HL-60/S4 treated with phorbol 12-myristate 13-acetate at 8.2 ng/mL for 4 days and 3 days (cell line): ENCODE measurements at regions not wholly inside any gene's neighbourhood (a gene's known extent, or its start where the extent isn't known, plus 50 kb on each side); places are given as distances from the start of the nearest gene placed in this dataset.
"Not testable (repeated sequence)": the region's sequence is repeated elsewhere in the genome, so short reads cannot be mapped to it uniquely, and the experiment has no call there.

Experiments
- in situ Hi-C: fragments of 300-500 bp; cut with MboI; formaldehyde crosslinking; loops from 2 replicates; pipeline ENCODE4 v1.15.0; 2022; ENCODE audit warnings: low sequenced_read_pairs

DNA sequence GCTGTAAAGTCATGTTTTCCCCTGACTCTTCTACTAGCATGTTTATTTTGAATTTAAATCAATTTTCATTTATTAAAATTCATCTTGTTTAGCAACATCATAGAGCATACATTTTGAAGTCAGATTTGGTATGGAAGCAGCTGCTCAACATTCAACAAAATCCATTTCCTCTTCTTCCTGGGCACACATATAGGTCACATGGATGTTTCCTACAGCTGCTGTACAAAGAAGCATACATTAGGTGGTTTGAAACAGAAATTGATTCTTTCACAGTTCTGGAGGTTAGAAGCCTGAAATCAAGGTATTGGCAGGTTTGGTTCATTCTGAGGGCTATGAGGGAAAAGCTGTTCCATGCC, 495.2 kb downstream of the RFPL4B start:
- in situ Hi-C loops = no loop called here

DNA sequence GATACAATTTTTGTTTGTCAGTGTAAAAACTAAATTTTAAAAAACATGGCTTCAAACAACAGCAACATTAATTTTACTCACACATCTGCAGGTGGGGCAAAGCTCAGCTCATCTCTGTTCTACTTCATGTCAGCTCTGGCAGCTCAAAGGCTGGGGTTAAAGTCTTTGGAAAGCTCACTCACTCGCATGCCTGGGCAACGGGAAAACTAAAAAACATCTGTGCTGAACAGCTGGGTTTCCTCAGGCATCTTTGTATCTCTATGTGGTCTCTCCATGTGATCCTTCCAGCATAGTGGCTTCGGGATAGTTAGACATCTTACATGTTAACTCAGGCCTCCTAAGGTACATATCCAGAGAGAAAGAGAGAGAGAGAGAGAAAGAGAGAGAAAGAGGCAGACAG, 499.6 kb downstream of the RFPL4B start:
- in situ Hi-C loops = no loop called here

DNA sequence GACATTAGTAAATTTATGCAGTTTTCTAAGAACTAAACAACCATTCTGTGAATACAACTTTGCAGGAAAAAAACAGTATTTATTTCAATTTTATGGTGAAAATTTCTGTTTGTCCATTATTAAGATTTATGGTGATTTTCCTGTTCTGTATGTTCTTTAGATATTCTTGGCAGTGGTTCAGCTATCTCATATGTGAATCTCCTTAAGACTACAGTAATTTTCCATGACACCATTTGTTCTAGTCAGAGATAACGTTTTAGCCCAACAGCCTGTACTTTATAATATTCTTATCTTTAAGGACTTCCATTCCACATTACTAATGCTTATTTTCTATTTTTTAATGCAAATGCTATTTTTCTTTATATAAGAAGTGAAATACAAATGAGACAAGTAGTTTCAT, 504.0 kb downstream of the RFPL4B start:
- in situ Hi-C loops = no loop called here

DNA sequence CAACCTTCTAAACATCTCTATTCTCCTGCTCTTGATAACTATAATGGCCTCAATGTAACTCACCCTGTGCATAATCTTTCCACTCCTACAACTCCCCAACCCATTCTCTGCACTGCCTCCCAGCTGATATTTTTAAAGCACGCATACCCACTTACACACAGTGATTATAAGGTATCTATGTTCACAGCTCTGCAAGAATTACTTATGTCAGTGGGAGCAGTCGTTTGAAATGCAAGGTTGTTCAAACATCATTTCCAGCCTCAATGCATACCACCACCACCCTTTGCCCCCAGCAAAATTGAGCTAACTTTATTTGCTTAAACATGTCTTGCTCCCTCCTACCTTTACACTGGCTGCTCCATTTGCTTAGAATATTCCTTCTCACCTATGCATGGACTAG, 506.0 kb downstream of the RFPL4B start:
- in situ Hi-C loops = no loop called here

DNA sequence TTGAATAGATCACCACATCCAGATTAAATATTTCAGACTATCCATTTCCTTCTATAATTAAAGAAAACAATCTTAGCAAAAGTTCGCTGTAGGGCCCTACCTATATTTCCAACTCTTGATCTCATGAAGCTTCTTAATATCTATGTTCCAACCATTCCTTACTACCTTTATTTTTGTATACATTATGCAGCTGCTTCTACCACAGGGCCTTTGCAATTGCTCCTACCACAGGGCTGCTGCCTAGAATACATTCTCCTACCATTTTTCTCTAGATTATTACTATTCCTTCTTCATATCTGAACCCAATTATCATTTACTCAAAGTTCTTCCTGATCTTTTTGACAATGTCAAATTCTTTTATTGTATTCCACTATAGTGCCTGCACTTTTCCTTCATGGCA, 516.6 kb downstream of the RFPL4B start:
- in situ Hi-C loops = no loop called here

DNA sequence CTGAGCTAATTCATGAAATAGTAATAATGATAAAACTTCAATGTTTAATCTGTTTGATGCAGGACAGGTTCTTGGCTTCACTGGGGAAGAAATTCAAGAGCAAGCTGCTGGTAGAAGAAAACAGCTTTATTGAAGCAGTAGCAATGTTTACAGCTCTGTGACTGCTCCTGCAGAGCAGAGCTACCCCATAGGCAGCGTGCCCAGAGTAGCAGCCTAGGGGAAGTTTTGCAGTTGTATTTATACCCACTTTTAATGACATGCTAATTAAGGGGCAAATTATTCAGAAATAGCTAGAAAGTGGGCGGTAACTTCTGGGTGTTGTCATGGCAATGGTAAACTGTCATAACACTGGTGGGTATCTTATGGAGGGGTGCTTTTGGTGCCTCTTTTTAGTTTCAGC, 518.0 kb downstream of the RFPL4B start:
- in situ Hi-C loops = no loop called here

DNA sequence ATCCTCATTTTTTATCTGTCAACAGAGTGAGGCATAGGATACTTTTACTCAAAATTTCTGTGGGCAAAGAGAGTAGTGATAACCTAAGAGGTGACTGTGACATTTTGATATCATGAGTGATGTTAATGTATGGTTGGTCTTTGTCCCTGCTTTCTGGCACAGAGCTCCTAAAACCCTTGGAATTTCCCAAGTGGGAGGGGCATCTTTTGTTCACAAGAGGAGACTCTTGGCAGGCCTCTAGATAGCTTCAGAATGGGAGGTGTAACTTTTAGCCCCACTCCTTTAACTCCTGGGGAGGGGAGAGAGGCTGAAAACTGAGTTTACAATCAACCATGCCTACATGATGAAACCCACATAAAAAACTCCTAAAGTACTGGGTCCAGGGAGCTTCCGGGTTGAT, 527.8 kb downstream of the RFPL4B start:
- in situ Hi-C loops = no loop called here

DNA sequence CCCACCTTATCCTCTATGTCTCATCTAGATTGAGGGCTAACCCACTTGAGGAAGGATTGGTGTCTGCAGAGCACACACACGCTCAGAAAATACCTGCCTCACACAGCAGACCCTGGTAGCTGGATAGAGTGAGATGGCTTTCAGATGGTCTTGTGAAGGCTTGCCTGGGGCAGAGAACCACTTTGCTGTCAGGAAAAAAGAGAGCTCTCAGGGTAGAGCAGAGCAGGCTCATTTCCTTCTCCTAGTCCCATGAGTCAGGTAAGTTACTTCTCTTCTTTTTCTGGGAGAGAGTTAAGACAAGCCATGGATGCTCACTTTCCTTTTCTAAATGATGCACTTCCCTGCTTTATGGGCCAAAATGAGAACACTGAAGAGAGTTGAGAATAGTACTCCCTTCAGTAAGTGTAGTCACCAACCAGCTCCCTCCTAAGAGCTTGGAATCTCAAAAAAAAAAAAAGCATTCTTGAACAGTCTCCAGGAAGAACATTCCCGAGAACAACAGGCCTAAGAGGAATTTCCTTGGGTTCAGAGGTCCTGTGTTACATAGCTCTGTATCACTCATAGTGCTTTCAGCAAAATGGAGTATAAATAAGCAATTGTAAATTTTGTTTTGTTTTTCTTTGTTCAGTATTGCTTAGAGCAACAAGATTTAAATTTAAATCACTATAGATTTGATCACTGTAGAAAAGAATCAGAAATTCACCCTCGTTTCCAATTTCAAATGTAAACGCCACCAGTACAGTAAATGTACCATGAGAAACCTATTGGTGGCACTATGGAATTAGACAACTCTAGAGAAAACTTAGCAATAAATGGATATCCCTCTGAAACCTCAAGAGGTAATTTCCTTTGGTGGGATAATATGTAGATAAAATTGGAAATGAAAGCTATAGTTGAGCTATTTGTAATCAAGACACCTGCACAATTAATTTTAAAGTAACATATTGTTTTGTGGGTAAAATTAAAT, 530.3 kb downstream of the RFPL4B start:
- in situ Hi-C loops = no loop called here

DNA sequence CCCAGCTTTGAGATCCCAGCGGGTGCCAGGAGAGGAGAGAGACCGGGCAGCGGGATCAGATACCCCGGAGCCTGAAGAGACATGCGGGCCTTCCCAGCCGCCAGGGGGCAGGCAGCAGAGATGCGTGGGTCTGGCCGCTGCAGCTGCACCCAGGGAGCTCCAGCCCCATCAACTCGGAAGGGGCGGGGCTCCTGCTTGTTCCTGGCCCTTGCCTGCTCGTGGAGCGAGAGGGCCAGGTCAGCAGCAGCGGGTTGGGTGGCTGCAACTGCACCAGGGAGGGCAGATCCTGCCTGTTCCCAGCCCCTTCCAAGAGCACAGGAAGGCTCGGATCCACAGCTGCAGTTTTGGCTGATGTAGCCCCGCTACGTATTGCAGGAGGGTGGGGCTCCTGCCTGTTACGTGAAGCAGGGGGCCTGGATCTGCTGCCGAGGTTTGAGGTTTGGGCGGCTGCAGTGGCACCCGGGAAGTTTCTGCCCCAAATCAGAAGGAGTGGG, 532.8 kb downstream of the RFPL4B start:
- in situ Hi-C loops = no loop called here

DNA sequence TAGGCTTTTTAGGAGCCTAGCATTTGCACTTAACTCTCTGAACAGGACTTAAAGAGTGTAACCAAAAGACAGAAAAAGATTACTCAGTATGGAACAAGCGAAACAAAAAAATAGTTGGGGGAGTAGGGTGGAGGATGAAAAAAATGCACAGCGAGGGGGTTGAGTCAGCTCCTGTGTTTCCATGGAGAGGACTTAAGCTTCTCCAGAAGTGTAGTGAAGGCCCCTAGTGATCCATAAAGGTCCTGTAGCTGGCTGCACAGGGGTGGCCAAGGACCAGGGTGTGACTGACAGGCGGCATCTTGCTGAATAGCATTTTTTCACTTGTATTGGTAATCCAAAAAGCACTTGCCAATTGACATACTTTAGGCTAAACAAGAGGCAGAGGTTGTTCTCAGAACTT, 533.9 kb downstream of the RFPL4B start:
- in situ Hi-C loops = no loop called here

DNA sequence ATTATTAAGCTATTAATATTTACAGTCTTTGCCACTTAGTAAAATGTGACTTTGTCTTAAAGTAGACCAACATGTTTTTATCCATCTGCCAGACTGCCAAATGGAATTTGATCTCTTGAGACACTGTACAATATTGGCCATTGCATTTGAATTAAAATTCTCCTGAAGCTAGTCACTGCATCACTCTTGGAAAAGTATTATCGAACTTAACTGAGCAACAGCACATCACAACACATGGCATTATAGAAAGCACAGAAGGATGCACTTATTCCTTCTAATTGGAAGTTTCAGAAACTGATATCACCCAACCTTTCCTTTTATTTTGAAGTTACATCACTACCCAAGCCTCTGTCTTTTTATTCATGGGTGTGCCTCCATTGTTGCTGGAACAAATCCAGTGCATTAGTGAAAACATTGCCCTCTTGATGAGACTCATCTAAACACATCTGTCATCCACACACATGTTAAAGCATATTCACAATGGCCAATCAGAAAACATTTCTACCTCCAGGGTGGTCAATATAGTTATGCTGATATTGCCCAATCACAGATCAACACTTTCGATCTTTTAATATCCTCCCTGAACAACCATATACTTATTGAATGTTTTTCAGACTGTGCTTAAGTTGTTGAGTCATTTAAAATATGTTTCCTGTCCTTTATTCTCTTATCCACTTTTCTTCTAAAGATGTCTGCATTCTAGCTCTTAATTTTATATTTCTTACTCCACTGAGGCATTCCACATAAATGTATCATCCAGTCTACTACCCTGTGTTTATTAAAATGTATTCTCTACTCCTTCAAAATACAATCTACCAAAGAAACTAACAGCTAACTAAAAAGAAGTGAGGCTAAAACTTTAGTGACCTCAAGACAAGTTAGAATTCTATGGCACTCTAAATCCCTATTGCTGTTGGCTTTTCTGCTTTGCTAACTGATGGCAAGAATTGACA, 535.0 kb downstream of the RFPL4B start:
- in situ Hi-C loops = no loop called here

DNA sequence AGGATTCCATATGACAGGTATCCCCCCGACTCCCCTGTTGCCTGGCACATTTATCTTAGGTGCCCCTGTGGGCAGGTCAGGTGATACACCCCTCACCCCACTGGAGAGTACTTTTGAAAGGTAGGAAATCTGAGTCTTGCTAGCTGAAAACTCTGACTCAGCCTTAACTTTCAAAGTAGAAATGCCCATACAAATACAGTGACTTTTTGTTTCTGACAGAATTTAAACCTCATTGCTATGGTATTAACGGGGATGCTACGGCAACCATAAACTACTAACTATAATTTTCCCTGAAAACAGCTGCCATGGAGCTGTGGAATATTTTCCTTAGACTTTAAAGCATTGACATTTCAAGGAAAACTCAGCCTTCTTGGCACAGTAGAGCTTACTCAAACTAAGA, 536.0 kb downstream of the RFPL4B start:
- in situ Hi-C loops = no loop called here

DNA sequence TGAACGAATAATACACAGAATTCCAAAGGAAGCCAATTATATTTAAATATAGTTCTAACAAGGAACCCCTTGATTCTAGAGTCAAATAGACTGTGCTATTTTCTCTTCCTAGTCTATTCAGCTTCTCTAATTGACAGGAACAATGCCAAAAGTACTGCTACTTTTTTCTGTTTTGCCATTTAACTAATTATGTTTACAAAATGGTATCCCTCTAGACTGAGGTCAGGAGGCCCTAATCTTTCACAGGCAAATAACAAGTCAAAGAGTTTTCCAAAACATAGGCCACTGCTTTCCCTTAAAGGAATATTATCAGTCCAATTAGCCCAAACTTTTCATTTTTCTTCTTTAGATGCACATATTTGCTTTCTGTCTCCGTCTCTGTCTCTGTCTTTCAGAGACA, 539.3 kb downstream of the RFPL4B start:
- in situ Hi-C loops = no loop called here

DNA sequence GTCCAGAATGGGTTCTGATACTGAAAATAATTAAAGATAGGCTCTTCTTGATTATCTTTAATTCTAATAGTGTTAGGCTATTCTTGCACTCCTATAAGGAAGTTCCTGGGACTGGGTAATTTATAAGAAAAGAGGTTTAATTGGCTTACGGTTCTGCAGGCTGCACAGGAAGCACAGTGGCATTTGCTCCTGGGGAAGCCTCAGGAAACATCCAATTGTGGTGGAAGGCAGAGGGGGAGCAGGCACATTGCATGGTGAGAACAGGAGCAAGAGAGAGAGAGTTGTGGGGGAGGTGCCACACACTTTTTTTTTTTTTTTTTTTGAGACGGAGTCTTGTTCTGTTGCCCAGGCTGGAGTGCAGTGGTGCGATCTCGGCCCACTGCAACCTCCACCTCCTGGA, 540.3 kb downstream of the RFPL4B start:
- in situ Hi-C loops = not testable (repeated sequence)

DNA sequence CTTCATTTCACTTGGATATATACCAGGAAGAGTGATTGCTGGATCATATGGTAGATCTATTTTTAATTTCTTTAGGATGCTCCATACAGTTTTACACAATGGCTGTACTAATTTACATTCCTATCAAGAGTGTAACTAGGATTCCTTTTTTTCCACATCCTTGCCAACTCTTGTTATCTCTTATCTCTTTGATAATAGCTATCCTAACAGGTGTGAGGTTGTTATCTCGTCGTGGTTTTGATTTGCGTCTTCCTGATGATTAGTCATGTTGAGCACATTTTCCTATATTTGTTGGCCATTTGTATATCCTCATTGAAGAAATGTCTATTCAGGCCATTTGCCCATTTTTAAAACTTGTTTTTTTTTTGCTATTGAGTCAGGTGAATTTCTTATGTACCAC, 552.4 kb downstream of the RFPL4B start:
- in situ Hi-C loops = no loop called here

DNA sequence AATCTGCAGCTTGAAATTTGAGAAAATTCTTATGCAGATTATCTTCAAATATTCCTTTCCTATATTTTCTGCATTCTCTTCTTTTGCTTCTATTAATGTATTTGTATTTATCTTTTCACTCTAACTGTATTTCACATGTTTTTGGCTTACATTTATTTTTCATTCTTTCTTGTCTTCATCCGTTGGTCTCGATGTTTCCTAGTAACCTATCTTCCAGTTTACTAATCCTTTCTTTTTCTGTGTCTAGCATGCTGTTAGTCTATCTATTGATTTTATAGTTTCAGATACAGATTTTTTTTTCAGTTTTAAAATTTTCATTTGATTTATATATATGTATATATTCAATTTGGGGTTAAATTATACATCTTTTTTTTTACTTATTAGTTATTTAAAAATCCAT, 556.2 kb downstream of the RFPL4B start:
- in situ Hi-C loops = no loop called here

DNA sequence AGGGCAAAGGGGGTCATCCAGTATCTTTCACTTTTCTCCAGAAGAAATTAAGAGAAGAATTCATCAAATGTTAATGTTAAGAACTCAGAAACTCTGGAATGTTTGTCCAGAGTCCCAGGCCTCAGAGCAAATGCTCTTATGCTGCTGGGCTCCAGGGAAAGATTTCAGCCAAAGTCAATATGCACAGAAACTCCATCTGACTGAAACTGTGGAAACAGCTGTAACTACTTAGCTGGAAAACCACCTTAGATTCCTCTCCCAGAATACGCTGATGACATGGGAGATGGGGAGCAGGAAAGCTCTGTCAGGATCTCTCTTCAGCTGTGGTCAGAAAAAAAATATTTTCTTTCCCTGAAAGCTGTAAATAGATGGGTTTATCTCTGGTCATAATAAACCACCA, 559.6 kb downstream of the RFPL4B start:
- in situ Hi-C loops = no loop called here

DNA sequence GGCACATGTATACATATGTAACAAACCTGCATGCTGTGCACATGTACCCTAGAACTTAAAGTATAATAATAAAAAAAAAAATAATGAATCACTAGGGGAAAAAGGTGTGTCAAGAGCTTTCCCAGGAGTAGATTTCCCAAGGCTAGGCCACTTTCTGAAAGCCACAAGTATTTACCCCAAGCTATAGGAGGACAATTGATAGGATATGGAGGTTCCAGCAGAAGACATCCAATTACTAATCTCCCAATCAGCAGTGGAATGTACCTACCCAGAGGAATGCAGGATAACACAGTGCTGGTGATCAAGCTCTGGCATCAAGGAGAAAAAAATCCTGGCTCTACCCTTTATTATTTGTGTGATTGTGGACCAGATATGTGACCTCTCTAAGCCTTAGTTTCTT, 562.7 kb downstream of the RFPL4B start:
- in situ Hi-C loops = no loop called here

DNA sequence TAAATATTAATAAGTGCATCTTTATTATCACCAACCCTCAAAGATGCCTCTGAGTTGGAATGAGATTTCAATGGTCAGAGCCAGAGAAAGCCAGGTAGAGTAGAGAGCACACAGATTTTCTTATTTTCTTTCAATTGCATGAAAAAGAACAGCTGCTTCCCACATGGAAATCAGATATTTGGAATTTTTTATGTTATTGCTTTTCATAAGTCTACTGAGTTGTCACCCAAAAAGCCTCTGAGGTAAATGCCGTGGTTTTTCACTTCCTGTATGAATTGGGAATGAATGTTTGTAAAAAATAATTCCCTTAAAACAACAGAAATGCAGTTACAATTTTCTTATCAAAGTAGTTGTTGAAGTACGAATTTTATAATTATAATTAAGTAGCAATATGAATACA, 563.1 kb downstream of the RFPL4B start:
- in situ Hi-C loops = no loop called here

DNA sequence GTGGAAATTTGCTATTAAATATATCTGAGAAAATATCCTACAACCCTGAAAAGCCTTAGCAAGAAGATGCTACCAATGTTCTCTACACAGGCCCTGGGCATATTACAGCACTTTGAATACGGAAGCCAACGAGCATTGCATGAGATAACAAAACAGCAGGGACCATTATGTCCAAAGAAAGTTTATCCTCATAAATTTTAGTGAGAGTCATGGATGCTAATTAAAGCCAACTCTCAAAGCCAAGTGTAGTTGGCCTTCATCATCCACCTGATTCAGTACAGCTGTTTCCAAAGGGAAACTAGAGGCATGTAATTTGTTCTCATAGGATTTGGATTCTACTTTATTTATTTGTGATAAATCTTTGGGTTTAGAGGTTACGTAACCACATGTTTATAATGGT, 564.8 kb downstream of the RFPL4B start:
- in situ Hi-C loops = no loop called here

DNA sequence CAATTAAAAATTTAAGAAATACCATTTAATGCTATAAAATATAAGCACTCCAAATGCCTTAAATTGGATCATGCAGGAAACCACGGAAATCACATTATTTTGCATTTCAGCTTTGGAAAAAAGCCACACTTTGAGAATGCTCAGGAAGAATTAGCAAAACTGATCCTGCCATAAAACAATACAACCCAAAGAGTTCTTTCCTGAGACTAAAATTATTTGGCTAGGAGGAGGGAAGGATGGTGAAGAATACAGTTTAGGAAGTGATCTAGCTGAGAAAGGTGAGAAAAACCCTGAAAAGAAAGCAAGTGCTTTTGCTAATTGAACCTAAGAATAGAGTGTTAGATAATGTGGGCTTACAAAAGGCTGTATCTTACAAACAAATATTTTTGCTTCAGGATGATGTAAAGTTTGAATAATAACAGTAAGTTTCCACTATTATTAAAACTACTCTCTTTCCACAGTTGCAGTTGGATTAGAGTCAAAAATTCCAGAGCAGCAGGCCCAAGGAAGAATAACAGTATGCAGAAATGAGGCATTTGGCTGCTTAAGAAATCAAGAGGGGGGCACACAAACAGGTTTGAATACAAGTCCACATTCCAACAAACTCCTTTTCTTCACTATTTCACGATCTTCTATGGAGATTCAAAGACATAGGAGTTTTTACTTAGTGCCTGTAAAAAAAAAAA, 565.4 kb downstream of the RFPL4B start:
- in situ Hi-C loops = no loop called here
